Epithelial cell of proximal tubule (primary cell): ENCODE measurements at regions not wholly inside any gene's neighbourhood (a gene's known extent, or its start where the extent isn't known, plus 50 kb on each side); places are given as distances from the start of the nearest gene placed in this dataset.
"Not testable (repeated sequence)": the region's sequence is repeated elsewhere in the genome, so short reads cannot be mapped to it uniquely, and the experiment has no call there.

Experiments used
- DNase-seq: peaks from one replicate; pipeline ENCODE4 v3.0.0-alpha.2; 2011; ENCODE audit warnings: low read depth
- H3K4me3 ChIP-seq: 2 replicates; pipeline ENCODE4 v1.5.1; 2011; ENCODE audit warnings: low read depth, mild to moderate bottlenecking, low read length
- TF ChIP-seq, protein P1 (sequence below): conservative IDR thresholded peaks from 2 replicates; pipeline ENCODE4 v1.5.1; 2012; ENCODE audit warnings: low read depth, mild to moderate bottlenecking, low read length

GRCh38 chr5:174503461-174504265, 220.7 kb upstream of the MSX2 start:
- no peak for DNase-seq
- no peak overlapping the region for H3K4me3 ChIP-seq
- TF ChIP-seq, protein P1, sequence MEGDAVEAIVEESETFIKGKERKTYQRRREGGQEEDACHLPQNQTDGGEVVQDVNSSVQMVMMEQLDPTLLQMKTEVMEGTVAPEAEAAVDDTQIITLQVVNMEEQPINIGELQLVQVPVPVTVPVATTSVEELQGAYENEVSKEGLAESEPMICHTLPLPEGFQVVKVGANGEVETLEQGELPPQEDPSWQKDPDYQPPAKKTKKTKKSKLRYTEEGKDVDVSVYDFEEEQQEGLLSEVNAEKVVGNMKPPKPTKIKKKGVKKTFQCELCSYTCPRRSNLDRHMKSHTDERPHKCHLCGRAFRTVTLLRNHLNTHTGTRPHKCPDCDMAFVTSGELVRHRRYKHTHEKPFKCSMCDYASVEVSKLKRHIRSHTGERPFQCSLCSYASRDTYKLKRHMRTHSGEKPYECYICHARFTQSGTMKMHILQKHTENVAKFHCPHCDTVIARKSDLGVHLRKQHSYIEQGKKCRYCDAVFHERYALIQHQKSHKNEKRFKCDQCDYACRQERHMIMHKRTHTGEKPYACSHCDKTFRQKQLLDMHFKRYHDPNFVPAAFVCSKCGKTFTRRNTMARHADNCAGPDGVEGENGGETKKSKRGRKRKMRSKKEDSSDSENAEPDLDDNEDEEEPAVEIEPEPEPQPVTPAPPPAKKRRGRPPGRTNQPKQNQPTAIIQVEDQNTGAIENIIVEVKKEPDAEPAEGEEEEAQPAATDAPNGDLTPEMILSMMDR = no peak

- H3K4me3 ChIP-seq = no peak overlapping the region
- TF ChIP-seq, protein P1 = no peak
- DNase-seq = no peak
These were observed 220.1 kb upstream of the MSX2 start for GRCh38 chr5:174504266-174504726.

GRCh38 chr5:174505621-174506020, 218.8 kb upstream of the MSX2 start:
- TF ChIP-seq, protein P1 = no peak
- H3K4me3 ChIP-seq = no peak overlapping the region
- peak; percentile 42 for DNase-seq

DNA sequence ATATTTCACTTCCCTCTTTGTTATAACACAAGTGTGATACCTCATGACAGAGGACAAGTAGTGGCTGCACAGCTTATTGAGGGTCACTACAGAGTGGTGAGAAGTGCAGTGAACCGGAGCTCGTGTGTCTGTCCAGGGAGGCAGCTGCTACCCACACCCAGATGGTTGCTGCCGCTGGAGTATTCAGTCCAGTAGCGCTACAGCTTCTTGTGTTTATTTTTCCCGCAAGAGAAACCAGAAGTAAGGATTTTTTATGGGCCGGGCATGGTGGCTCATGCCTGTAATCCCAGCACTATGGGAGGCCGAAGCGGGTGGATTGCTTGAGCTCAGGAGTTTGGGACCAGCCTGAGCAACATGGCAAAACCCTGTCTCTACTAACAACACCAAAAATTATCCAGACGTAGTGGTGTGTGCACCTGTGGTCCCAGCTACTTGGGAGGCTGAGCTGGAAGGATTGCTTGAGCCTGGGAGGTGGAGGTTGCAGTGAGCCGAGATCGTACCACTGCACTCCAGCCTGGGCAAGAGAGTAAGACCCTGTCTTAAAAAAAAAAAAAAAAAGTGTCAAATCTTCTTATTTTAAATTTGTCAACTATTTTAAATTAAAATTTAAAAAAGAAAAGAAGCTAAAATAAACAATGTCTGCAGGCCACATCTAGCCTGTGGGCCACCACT, 213.5 kb upstream of the MSX2 start:
- not testable (repeated sequence) for DNase-seq, H3K4me3 ChIP-seq

GRCh38 chr5:174511714-174512253, 212.6 kb upstream of the MSX2 start:
- TF ChIP-seq, protein P1 = no peak
- no peak overlapping the region for H3K4me3 ChIP-seq
- DNase-seq = peak; percentile 29

GRCh38 chr5:174514325-174514724, 210.1 kb upstream of the MSX2 start:
- DNase-seq = no peak
- TF ChIP-seq, protein P1 = no peak
- no peak overlapping the region for H3K4me3 ChIP-seq

GRCh38 chr5:174514983-174515394, 209.4 kb upstream of the MSX2 start:
- TF ChIP-seq, protein P1 = no peak
- no peak for DNase-seq
- H3K4me3 ChIP-seq = no peak overlapping the region
